ELR (cell line): ENCODE measurements at regions not wholly inside any gene's neighbourhood (a gene's known extent, or its start where the extent isn't known, plus 50 kb on each side); places are given as distances from the start of the nearest gene placed in this dataset.
"Not testable (repeated sequence)": the region's sequence is repeated elsewhere in the genome, so short reads cannot be mapped to it uniquely, and the experiment has no call there.

Experiments used
- DNase-seq: peaks from one replicate; pipeline ENCODE4 v3.0.0-alpha.2; 2015; ENCODE audit warnings: low read depth

- DNase-seq, result no peak
Observed at GRCh38 chr11:79648766-79649520, 208.1 kb upstream of the TENM4 start.

DNA sequence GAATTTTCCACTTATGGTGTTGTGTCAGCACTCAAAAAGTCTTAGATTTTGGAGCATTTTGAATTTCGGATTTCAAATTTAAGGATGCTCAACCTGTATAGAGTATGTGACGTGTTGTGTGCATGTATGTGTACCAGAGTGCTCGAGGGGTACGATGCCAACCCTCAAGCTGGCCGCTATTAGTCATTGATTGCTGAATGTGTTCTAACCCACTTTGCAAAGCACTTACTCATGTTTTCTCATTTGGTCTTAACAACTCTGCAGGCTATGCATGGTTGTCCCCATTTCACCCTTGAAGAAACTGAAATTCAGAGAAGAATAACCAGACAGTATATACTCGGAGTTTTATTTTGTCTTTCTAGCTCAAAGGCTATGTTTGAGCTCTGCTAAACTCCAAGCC, 196.4 kb upstream of the TENM4 start:
- no peak for DNase-seq

- no peak for DNase-seq
Observed at GRCh38 chr11:79634905-79635304, 194.1 kb upstream of the TENM4 start.

GRCh38 chr11:79627281-79627680, 186.5 kb upstream of the TENM4 start:
- no peak for DNase-seq

DNA sequence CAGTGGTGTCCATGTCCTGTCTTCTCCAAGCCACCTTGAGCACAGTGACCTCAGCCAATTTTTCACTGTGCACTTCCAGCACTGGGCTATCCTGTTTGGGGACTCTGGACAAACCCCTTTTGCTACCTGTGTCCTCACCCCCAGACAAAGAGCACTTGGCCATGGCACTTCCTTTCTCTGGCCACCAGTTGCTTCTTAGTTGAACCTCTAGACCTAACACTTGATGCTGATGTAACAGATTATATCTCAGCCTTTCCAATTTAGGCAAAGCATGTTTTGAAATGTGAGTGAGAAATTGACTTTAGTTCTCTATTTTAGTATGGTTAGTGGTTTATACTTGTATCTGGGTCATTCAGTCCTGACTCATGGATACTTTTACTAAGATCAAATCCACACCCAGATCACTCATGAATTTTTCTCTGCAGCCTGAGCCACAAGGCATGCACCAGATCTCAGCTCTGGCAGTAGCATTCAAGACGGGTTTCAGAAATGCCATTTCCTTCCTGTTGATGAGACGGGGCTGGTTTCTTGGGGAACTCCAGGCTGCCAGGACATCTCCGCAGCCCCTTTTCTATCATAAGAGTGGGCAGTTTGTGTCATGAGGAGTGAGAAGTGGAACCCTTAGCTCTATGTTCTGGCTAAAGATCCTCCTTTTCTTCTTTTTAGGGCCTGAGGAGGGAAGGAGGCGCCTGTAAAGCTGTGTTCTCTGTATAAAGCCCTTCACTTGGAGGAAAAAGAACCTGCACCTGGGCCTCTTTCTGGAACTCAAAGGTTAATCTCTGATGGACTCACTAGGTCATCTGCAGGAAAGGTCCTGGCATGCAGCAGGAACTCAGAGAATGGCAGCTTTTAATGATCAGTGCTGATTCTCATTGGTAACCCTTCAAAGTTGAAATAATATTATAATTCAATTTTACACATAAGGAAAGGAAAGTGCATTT, 185.6 kb upstream of the TENM4 start:
- no peak for DNase-seq

GRCh38 chr11:79623375-79623774, 182.5 kb upstream of the TENM4 start:
- DNase-seq, result no peak

DNA sequence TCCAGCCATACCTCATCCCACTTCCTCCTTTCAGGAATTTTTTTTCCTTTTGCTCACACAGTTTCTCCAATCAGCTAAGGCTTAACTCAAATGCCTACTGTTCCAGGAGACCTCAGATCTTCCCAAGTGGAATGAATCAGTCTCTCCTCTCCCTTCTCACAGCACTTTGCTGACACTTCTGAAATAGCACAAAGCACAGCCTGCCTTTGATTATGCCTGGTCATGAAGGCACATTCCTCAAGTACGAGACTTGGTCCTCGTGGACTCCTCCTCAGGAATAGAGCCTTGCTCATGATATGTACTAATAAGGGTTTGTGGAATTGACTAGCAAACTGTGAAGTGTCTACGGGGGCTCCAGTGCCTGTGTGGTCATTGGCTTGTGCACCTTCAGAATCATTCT, 176.7 kb upstream of the TENM4 start:
- no peak for DNase-seq

- no peak for DNase-seq
Observed at GRCh38 chr11:79616392-79616851, 175.6 kb upstream of the TENM4 start.

DNA sequence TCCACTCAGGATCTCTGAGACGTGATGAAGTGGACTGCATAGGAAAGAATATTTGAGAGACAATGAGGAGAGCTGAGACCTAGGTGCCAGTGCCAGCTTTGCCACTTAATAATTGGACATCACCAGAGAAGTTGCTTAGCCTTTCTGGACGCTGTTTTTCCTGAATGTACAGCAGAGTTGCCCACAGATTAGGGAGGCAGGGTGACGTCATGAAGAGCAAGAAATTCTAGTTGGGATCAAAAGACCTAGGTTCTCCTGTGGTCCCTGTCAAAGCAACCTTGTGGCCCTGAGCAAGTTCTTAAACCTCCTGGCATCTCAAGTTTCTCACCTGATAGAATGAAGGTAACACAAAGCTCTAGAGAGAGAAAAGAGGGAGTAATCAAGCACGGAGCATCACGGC, 174.6 kb upstream of the TENM4 start:
- DNase-seq, result no peak

DNA sequence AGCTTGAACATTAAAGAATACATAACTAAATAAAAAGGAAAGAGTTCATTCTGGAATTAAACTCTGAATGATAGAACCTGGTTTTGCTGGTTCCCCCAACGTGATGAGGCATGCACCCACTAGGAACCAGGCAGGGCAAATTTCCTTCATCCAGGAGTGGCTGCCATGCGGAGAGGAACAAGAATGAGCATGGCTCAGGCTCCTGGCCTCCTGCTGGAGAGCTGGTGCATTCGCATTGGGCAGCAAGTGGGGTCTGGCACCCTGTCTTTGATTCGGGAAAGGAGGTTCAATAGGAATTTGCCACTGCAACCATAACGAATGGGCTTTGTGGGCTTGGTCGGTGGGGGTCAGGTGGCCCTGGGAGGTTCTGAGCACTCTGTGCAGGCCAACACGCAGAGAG, 169.8 kb upstream of the TENM4 start:
- no peak for DNase-seq

DNA sequence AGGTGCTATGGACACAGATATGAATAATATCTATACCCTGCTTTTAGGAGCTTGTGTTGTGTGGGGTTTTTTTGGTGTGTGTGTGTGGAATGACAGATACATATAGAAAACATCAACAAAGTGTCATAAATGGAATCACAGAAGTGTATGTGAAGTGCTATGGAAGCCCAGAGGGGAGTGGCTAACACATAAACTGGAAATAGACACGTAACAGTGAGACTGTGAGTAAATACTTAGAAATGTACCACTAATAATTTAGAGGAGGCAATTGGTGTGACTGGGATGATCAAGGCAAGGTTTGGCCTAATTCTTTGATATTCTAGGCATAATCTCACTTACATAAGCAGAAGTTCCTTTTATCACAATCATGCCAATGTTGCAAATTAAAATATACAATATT, 169.3 kb upstream of the TENM4 start:
- no peak for DNase-seq

DNA sequence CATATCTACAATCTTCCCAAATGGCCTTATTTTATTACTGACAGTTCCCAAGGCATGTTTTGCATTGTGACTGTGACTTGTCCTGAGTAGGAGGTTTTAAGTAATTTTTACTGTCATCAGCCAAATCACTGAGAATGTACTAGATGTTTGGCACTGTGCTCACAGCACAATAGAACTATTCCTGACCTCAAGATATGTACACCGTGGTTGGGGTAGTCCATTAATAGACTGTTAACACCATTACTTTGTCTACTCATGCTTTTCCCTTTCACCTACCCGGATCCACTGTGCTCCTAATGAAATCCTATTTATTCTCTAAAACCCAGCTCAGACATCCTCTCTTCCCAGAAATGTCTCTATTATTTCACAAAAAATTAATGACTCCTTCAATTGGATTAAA, 168.7 kb upstream of the TENM4 start:
- DNase-seq, result no peak

DNA sequence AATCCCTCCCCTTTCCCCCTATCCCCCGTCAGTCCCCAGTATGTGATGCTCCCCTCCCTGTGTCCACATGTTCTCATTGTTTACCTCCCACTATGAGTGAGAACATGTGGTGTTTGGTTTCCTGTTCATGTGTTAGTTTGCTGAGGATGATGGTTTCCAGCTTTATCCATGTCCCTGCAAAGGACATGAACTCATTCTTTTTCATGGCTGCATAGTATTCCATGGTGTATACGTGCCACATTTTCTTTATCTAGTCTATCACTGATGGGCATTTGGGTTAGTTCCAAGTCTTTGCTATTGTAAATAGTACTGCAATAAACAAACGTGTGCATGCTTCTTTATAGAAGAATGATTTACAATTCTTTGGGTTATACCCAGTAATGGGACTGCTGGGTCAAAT, 165.6 kb upstream of the TENM4 start:
- not testable (repeated sequence) for DNase-seq

DNA sequence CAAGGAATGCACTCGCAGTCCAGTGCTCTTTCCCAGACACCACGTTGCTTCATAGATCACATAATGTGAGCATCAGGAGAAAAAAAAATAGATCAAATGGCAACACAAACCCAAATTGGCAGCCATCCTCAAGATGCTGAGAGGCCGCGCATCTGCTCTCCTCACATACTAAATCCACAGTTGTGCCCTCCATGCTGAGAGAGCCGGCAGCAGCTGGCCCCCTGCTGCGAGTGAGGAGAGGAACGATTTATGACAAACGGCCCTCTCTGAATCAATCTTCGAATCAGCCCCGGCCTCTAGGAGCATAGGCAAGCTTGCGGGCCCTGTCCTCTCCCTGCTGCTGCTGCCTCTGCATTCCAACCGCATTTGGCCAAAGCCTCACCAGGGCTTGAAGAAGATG, 159.9 kb upstream of the TENM4 start:
- DNase-seq, result no peak

DNA sequence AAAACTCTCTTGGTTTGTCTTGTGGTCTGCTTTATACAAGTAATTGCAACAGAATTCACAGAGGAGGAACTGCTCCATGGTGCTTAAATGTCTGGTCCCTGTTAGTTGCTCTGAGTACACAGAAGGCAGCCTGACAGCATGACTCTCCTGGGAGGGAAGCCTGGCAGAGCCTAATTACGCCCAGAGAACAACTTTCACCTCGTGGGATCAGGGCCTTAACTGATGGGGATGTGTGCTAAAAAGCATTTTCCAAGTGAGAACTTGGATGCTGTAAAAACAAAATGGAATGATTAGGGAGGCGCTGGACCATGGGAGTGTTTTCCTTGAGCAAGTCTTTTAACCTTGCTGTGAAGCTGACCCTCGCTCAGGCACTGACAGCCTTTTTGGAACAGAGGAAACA, 154.0 kb upstream of the TENM4 start:
- no peak for DNase-seq

- no peak for DNase-seq
Observed at GRCh38 chr11:79592824-79593223, 152.0 kb upstream of the TENM4 start.

DNA sequence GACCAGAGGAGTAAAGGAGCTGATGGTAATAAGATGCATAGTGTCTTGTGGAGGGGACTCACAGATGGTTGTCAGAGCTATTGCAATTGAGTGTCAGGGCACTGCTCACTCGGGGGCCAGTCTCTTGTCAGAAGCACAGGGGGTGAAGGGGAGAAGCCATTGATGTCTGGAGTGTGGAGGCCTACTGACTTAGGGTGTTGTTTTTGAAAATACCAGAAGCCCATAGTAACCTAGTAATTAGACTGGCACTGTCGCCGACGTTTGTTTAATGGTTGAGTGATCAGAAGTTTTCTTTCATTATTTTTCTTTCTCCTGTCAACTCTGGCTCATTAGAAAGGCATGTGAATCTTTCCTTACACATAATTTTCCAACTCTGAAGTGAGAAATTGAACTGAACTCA, 151.6 kb upstream of the TENM4 start:
- DNase-seq, result no peak

GRCh38 chr11:79582434-79582833, 141.6 kb upstream of the TENM4 start:
- DNase-seq, result no peak

DNA sequence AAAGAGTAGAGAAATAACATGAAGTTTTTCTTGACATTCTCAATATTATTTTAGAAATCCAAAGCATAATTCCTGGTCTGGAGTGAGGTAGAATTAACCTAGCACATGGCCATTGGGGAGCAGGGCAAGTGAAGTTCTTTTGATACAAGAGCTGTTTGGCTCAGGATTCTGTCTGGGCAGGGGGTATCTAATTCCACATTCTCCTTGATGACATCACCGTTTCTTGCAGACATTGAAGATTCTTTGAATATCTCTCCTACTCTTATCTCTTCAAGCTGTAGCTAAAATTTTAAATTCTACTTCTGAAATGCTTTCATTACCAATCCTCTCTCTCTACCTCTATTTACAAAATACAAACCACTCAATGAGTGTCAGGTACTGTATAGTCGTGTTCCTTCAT, 138.2 kb upstream of the TENM4 start:
- no peak for DNase-seq

GRCh38 chr11:79578116-79578515, 137.3 kb upstream of the TENM4 start:
- DNase-seq, result no peak

DNA sequence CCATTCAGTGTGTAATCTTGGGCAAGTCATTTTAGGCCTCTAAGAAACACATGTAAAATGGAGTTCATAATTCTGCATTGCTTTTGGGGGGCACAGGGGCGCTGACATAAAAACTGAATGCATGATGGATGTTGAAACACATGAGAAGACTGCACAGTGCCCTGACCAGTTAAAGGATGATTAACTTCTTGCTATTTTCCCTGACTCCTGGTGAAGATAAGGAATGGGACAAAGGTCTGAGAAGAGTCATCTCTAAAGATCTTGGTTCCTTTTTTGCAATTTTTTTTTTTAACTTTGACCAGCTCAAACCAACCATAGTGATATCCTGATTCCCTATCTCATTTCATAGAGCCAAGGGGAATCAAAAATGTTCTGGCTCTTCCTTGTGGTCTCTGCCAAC, 134.9 kb upstream of the TENM4 start:
- DNase-seq, result no peak

- no peak for DNase-seq
Observed at GRCh38 chr11:79570104-79570503, 129.3 kb upstream of the TENM4 start.

- DNase-seq, result no peak
Observed at GRCh38 chr11:79564288-79564925, 123.6 kb upstream of the TENM4 start.
